ENCODE measurements at regions not wholly inside any gene's neighbourhood (a gene's known extent, or its start where the extent isn't known, plus 50 kb on each side); places are given as distances from the start of the nearest gene placed in this dataset.

- no peak overlapping the region for H3K9ac ChIP-seq (ENCODE audit: low read depth, low read length)
- no peak overlapping the region for H3K18ac ChIP-seq (ENCODE audit: low read depth, low read length)
- no peak overlapping the region for H2AK9ac ChIP-seq (replicated peaks; ENCODE audit: low read depth, low read length, poor library complexity)
- in situ Hi-C loops (cut with MboI; ENCODE audit: low sequenced_read_pairs): no loop called here
- no peak overlapping the region for H4K91ac ChIP-seq (ENCODE audit: insufficient read depth, low read depth, low read length)
- DNase-seq (peak; percentile 50), ATAC-seq (ENCODE audit: low read depth) (no peak)
- ChIA-PET CTCF (interaction anchor here (0.6 kb wide), 1 partner anchor 122 kb away, joined by 3 read pairs; no protein-coding TSS in a partner anchor), POLR2A (ENCODE audit: unreplicated experiment) (no interaction called here)
- H3K4me2 ChIP-seq (ENCODE audit: low read depth, low read length): no peak overlapping the region
- peak overlapping the region; percentile 66 to 67; a peak in 2 of 4 replicates for H4K8ac ChIP-seq (ENCODE audit: low read depth in 2 of 2, low read length in 2 of 2)
- H3K9me3 ChIP-seq (ENCODE audit: control insufficient read depth, insufficient read depth, low read length): no peaks in the 10 kb centered on the region
- peaks cover 5% of the 10 kb centered on the region for H3K4me1 ChIP-seq (ENCODE audit: control insufficient read depth, insufficient read depth, low read length)
- H3K4ac ChIP-seq (ENCODE audit: low read depth, low read length): no peak overlapping the region
- dilution Hi-C loops (cut with HindIII; ENCODE audit: low sequenced_read_pairs, unreplicated experiment): no loop called here
- no peak overlapping the region for H3K56ac ChIP-seq (ENCODE audit: extremely low read depth, insufficient read depth, low read length)
- H3K9me1 ChIP-seq (ENCODE audit: insufficient read depth, low read length): peaks cover 8% of the 10 kb centered on the region; the same call in 1 of the 2 replicates
- no peaks in the 10 kb centered on the region for H3K79me1 ChIP-seq (ENCODE audit: low read depth in 1 of 2, low read length in 2 of 2)
- no peaks in the 10 kb centered on the region for H3K27me3 ChIP-seq (ENCODE audit: control insufficient read depth, insufficient read depth, low read length)
- H2BK120ac ChIP-seq (ENCODE audit: low read depth, low read length): 0 out of 2 replicates have a peak overlapping the region, but pooled peaks have one; percentile 10
- TF ChIP-seq RFX5 (IDR thresholded peaks at IDR 0.05; ENCODE audit: low read depth, low read length) (no peak), USF2 (IDR thresholded peaks at IDR 0.05; ENCODE audit: low read depth, low read length) (peak; percentile 55; the same call in 1 of the 2 replicates)
- H2AK5ac ChIP-seq (ENCODE audit: low read depth, low read length): no peak overlapping the region
- no peak overlapping the region for H2BK20ac ChIP-seq (ENCODE audit: low read depth, low read length)
- no TSS peak for BruUV-seq (replicated peaks)
- H4K5ac ChIP-seq (ENCODE audit: low read depth, low read length): no peak overlapping the region
- no peak overlapping the region for H3K23ac ChIP-seq (ENCODE audit: low read depth, low read length)
- no peak overlapping the region for H2AFZ ChIP-seq (replicated peaks; ENCODE audit: low read length, poor library complexity)
- no peak overlapping the region for H3K4me3 ChIP-seq (ENCODE audit: insufficient read depth, low read depth, low read length)
- H3K27ac ChIP-seq (ENCODE audit: insufficient read depth, low read length): no peak overlapping the region
- no CpG with 5 or more reads among the region's 1 CpG for WGBS, 2 experiments (ENCODE audit: extremely low coverage in 2 of 2, insufficient read length in 1 of 2)
- H2BK5ac ChIP-seq (ENCODE audit: low read depth, low read length, poor library complexity, severe bottlenecking): no peak overlapping the region
- no peak overlapping the region for H2BK15ac ChIP-seq (ENCODE audit: low read depth, low read length)
- H3K14ac ChIP-seq (replicated peaks; ENCODE audit: low read depth, low read length): no peak overlapping the region
- H3K36me3 ChIP-seq (ENCODE audit: control insufficient read depth, insufficient read depth, low read length): no peaks in the 10 kb centered on the region
- intact Hi-C loops (cut with micrococcal nuclease): no loop called here
- no peaks in the 10 kb centered on the region for H4K20me1 ChIP-seq (ENCODE audit: insufficient read depth, low read length)
These were observed 176.9 kb upstream of the HS3ST1 start for GRCh38 chr4:11605597-11605996.
